ENCODE measurements at regions not wholly inside any gene's neighbourhood (a gene's known extent, or its start where the extent isn't known, plus 50 kb on each side); places are given as distances from the start of the nearest gene placed in this dataset.
A peak's percentile ranks its signal among the peaks of the same experiment; 100 is the strongest.

- DNase-seq, result no peak
These were observed 318.4 kb downstream of the SLC6A15 start for GRCh38 chr12:84594157-84594556.

GRCh38 chr12:84585776-84586395 is 326.7 kb downstream of the SLC6A15 start:
- DNase-seq, result no peak

- no peak for DNase-seq
These were observed 340.4 kb downstream of the SLC6A15 start for GRCh38 chr12:84572196-84572595.

GRCh38 chr12:84562331-84562730 is 350.3 kb downstream of the SLC6A15 start:
- no peak for DNase-seq

GRCh38 chr12:84561351-84561750 is 351.2 kb downstream of the SLC6A15 start:
- DNase-seq, result no peak

- DNase-seq, result no peak
These were observed 358.3 kb downstream of the SLC6A15 start for GRCh38 chr12:84554199-84554723.

GRCh38 chr12:84553331-84554117 is 359.1 kb downstream of the SLC6A15 start:
- DNase-seq, result no peak

- no peak for DNase-seq
These were observed 361.2 kb downstream of the SLC6A15 start for GRCh38 chr12:84551373-84551772.

- no peak for DNase-seq
These were observed 362.1 kb downstream of the SLC6A15 start for GRCh38 chr12:84550518-84550917.

GRCh38 chr12:84542289-84542688 is 370.3 kb downstream of the SLC6A15 start:
- DNase-seq, result no peak

- DNase-seq, result no peak
These were observed 374.9 kb downstream of the SLC6A15 start for GRCh38 chr12:84537666-84538065.

GRCh38 chr12:84512751-84513150 is 399.8 kb downstream of the SLC6A15 start:
- DNase-seq, result no peak

- no peak for DNase-seq
These were observed 403.7 kb downstream of the SLC6A15 start for GRCh38 chr12:84508851-84509260.

- DNase-seq, result peak; percentile 21 to 62
These were observed 404.4 kb downstream of the SLC6A15 start for GRCh38 chr12:84507956-84508850.

GRCh38 chr12:84506282-84506681 is 406.3 kb downstream of the SLC6A15 start:
- DNase-seq, result no peak

GRCh38 chr12:84502907-84503787 is 409.5 kb downstream of the SLC6A15 start:
- DNase-seq, result peak in 1 of 2 donors; percentile 53

GRCh38 chr12:84502180-84502860 is 410.3 kb downstream of the SLC6A15 start:
- DNase-seq, result no peak

GRCh38 chr12:84497819-84498218 is 414.8 kb downstream of the SLC6A15 start:
- no peak for DNase-seq

- DNase-seq, result no peak
These were observed 416.9 kb downstream of the SLC6A15 start for GRCh38 chr12:84495711-84496110.

GRCh38 chr12:84492351-84492883 is 420.2 kb downstream of the SLC6A15 start:
- DNase-seq, result no peak

- DNase-seq, result no peak
These were observed 427.8 kb downstream of the SLC6A15 start for GRCh38 chr12:84484798-84485197.
